ENCODE measurements at regions not wholly inside any gene's neighbourhood (a gene's known extent, or its start where the extent isn't known, plus 50 kb on each side); places are given as distances from the start of the nearest gene placed in this dataset.

DNA sequence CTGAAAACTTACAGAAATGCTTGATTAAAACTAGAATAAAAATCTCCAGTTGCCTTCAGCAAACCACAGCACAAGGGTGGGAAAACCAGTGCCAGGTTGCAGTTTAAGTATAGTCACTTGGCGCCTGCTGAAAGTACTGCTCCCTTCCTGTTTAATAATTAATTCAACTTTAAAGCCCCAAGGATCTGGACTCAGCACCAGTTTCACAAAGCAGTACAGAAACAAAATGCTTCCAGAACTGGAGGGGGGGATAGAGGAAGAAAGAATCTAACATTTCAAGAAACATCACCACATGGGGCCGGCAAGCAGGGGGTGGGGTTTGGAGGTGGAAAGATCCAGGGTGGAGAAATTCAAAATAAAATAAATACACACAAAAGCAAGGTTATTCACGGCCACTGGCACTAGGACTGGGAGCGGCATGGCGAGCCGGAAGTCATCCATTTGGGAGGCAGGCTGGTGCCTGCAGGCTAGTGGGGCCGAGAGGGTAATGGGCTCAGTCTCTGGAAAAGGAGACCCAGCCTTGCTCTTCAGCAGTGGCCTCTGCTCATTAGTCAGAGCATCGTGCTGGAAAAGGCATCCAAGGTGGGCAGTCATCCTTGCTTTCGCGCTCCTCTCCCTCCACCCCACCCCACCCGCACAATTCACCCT, 85.8 kb downstream of the POU3F3 start:
- Histone ChIP-seq H3K4me3 (replicated peaks; ENCODE audit: insufficient read depth, low read length) (no peak overlapping the region), H3K27ac (replicated peaks) (no peak overlapping the region), H3K27me3 (ENCODE audit: insufficient read depth, poor library complexity, severe bottlenecking) (peaks cover 4% of the 10 kb centered on the region)
- no peak for DNase-seq (ENCODE audit: low read depth in 1 of 2, low spot score in 1 of 2)
- TF ChIP-seq, protein P1, sequence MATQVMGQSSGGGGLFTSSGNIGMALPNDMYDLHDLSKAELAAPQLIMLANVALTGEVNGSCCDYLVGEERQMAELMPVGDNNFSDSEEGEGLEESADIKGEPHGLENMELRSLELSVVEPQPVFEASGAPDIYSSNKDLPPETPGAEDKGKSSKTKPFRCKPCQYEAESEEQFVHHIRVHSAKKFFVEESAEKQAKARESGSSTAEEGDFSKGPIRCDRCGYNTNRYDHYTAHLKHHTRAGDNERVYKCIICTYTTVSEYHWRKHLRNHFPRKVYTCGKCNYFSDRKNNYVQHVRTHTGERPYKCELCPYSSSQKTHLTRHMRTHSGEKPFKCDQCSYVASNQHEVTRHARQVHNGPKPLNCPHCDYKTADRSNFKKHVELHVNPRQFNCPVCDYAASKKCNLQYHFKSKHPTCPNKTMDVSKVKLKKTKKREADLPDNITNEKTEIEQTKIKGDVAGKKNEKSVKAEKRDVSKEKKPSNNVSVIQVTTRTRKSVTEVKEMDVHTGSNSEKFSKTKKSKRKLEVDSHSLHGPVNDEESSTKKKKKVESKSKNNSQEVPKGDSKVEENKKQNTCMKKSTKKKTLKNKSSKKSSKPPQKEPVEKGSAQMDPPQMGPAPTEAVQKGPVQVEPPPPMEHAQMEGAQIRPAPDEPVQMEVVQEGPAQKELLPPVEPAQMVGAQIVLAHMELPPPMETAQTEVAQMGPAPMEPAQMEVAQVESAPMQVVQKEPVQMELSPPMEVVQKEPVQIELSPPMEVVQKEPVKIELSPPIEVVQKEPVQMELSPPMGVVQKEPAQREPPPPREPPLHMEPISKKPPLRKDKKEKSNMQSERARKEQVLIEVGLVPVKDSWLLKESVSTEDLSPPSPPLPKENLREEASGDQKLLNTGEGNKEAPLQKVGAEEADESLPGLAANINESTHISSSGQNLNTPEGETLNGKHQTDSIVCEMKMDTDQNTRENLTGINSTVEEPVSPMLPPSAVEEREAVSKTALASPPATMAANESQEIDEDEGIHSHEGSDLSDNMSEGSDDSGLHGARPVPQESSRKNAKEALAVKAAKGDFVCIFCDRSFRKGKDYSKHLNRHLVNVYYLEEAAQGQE (IDR thresholded peaks at IDR 0.05; ENCODE audit: insufficient replicate concordance, low read depth) = no peak
- TF ChIP-seq GABPA (IDR thresholded peaks at IDR 0.05; ENCODE audit: low read depth) (no peak), POLR2AphosphoS5 (IDR thresholded peaks at IDR 0.05; ENCODE audit: low read depth) (no peak)

DNA sequence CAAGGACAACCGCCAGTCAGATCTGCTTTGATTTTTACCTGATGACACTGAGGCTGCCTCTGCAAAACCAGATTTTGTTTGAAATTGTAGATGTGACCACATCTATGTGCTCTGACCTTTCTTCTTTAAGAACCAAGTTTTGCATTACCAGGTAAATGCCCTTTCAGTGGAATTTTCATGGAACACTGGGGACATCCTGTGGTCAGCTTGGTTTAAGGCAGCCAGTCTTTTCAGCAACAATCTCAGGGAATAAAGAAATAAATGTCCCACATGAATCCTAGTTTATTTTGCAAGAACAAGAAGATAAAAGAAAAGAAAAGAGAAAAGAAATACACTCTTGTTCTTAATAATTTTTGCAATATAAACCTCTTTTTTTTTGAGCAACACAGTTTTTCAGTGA, 90.6 kb downstream of the POU3F3 start:
- no peak overlapping the region for H3K27ac ChIP-seq (replicated peaks)
- H3K4me3 ChIP-seq (replicated peaks; ENCODE audit: insufficient read depth, low read length) = no peak overlapping the region
- TF ChIP-seq POLR2AphosphoS5 (IDR thresholded peaks at IDR 0.05; ENCODE audit: low read depth) (no peak), SPI1 (IDR thresholded peaks at IDR 0.05; ENCODE audit: borderline replicate concordance, low read depth) (no peak), GABPA (IDR thresholded peaks at IDR 0.05; ENCODE audit: low read depth) (no peak)
- TF ChIP-seq, protein P1 (IDR thresholded peaks at IDR 0.05; ENCODE audit: insufficient replicate concordance, low read depth) = no peak
- TF ChIP-seq, protein P2, sequence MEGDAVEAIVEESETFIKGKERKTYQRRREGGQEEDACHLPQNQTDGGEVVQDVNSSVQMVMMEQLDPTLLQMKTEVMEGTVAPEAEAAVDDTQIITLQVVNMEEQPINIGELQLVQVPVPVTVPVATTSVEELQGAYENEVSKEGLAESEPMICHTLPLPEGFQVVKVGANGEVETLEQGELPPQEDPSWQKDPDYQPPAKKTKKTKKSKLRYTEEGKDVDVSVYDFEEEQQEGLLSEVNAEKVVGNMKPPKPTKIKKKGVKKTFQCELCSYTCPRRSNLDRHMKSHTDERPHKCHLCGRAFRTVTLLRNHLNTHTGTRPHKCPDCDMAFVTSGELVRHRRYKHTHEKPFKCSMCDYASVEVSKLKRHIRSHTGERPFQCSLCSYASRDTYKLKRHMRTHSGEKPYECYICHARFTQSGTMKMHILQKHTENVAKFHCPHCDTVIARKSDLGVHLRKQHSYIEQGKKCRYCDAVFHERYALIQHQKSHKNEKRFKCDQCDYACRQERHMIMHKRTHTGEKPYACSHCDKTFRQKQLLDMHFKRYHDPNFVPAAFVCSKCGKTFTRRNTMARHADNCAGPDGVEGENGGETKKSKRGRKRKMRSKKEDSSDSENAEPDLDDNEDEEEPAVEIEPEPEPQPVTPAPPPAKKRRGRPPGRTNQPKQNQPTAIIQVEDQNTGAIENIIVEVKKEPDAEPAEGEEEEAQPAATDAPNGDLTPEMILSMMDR (IDR thresholded peaks at IDR 0.05; ENCODE audit: insufficient read depth, low read length) = no peak
- DNase-seq (ENCODE audit: low read depth in 1 of 2, low spot score in 1 of 2) = no peak
- H3K27me3 ChIP-seq (ENCODE audit: insufficient read depth, poor library complexity, severe bottlenecking) = peaks cover 2% of the 10 kb centered on the region

DNA sequence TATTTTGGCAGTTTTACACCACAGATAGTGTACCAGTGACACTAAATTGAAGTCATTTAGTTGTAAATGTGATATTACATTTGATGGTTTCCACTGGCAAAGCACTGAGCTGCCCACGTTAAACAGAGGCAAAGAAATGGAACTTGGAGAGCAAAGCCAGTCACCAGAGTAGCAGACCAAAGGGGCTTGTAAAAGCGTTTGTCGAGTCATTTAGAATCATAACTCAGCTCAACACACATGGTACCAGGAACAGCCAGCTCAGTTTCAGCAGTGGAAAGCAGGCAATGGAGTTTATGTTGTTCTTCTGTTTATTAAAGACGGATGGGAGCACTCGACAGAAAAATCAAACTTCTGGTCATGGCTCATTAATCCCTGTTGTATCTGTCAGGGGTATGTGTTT, 91.2 kb downstream of the POU3F3 start:
- DNase-seq (ENCODE audit: low read depth in 1 of 2, low spot score in 1 of 2) = no peak
- TF ChIP-seq, protein P2 (IDR thresholded peaks at IDR 0.05; ENCODE audit: insufficient read depth, low read length) = no peak
- TF ChIP-seq SPI1 (IDR thresholded peaks at IDR 0.05; ENCODE audit: borderline replicate concordance, low read depth) (no peak), GABPA (IDR thresholded peaks at IDR 0.05; ENCODE audit: low read depth) (no peak), POLR2AphosphoS5 (IDR thresholded peaks at IDR 0.05; ENCODE audit: low read depth) (no peak)
- TF ChIP-seq, protein P1 (IDR thresholded peaks at IDR 0.05; ENCODE audit: insufficient replicate concordance, low read depth) = no peak
- H3K27ac ChIP-seq (replicated peaks) = no peak overlapping the region
- H3K4me3 ChIP-seq (replicated peaks; ENCODE audit: insufficient read depth, low read length) = no peak overlapping the region
- no peaks in the 10 kb centered on the region for H3K27me3 ChIP-seq (ENCODE audit: insufficient read depth, poor library complexity, severe bottlenecking)

Measured in HL-60 (cell line).